NCI-H1417 (cell line): ENCODE measurements at regions not wholly inside any gene's neighbourhood (a gene's known extent, or its start where the extent isn't known, plus 50 kb on each side); places are given as distances from the start of the nearest gene placed in this dataset.
A peak's percentile ranks its signal among the peaks of the same experiment; 100 is the strongest.

Source experiments
- DNase-seq, 3 experiments: peaks; one replicate each; lab custom pipeline; 2025; lab: John Stamatoyannopoulos, UW

DNA sequence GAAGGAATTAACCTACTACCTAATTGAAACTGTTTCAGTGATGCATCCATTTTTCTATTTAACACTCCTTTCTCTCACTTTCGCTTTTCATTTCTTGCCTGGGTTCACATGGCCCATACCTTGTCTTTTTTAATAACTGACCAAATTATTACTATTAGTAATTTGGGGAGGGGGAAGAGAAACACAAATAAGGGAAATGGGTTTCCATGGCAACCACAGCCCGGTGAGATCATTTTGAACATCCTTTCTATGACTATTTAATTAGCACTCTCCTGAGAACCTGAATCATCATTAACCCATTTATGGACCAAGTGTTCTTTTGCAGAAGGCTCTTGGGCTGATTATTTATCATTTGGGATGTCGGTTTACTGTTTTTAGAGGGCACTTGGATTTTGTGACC lies 628.2 kb upstream of the SALL1 start:
- no peak for DNase-seq

DNA sequence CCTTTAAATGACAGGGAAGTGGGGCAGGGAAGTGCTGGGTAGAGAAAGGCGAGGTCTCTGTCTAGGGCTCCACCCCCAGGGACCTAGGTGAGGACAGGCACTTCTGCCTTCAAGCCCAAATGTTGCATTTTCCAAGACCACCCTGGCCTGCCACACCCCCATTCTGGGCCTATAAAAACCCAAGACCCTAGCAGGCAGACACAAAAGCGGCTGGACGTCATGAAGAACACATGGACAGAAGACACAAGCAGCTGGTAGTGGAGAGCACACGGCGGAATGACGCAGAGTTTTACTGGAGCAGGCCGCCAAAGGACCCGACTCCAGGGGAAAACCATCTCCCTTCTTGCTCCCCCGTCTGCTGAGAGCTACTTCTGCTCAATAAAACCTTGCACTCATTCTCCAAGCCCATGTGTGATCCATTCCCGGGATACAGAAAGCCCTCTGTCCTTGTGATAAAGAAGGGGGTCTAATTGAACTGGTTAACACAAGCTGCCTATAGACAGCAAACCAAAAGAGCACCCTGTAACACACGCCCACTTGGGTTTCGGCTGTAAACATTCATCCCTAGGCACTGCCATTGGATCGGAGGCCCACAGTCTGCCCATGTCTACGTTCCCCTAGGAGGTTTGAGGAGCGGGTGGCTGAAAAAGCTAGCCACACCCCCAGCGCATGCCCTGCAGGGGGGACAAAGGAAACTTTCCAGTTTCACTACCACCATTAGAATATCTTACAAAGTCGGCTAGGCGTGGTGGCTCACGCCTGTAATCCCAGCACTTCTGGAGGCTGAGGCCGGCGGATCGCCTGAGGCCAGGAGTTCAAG lies 622.2 kb upstream of the SALL1 start:
- no peak for DNase-seq

DNA sequence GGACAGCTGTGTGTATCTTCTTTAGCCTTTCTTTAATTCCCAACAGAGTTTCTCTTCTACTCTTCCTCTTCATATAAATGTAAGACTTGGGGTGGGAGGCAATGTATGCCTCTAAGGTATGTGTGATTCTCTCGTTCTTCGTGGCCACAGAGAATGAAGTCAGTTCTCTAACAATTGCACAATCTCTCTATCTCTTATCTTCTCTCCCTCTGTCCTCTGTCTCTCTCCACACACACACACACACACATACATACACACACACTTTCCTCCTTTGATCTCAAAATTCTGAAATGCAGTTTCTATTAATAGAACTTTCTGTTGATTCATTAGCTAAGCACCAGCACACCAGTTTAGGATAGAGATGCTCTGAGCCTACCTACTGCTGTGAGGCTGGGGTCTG lies 615.7 kb upstream of the SALL1 start:
- DNase-seq: no peak

DNA sequence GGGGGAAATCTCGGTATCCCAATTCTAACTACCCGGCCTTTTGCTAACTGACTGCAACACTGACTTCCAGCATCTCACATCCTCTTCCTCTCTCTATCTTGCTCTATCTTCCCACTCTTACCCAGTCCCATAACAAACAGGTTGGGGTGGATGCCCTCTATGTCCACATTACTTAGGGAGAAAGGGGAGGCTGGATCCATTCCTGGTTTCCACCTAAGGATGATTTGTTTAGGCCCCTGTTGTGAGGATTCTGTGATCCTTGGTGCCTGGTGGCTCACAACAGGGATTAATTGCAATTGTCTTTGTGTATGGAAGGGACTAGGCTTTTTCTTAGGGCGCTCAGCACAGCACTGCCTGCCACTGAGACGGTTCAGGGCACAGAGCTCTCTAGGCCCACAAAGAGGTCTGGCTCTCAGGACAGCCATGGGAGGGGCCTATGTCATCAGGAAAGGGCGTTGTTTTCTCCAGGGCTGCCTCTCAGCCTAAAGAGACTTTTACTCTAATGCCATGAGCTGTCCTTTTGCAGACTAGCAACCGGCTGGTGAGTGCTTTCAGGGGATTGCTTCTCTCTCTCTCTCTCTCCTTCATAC lies 612.1 kb upstream of the SALL1 start:
- DNase-seq: peak in 1 of 3 experiments; percentile 73

DNA sequence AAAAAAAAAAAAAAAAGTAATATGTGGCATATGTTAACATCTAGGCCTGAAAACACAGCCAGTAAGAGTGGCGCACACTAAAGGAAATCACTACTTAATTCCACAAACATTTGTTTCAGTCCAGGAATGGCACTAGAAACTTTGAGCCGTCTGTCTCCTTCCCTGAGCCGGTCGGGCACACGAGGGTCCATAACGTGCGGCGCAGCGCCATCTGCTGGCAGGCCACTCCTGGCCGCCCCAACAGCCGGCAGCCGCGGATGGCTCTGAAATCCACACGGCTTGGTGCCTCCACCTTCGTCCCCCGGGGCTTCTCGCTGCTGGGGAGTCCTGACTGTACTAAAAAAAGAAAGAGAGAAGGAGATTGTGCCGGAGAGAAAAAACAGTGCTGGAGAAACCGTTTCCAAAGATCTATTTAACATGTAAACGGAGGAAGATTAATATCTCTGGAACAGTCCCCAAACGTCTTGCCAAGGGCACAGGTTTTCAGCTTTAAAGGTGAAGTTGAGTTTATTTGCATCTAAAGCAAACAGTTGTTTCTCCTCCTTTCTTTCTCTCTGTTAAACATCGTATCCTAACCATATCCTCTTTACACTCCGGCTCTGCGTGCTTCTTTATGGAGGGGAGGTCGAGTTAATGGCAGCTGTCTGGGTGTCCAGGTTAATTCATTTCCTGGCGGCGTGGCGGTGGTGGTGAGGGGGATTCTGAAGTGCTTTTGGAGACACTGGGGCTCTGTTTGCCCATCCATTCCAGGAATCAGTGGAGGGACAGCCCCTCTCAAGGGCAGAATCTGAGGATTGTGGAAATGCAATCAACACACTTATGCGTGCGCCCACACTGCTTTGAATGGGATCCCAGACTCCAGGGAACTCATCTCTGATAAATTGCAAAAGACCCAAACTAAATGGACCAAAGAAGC lies 611.3 kb upstream of the SALL1 start:
- DNase-seq: peak; percentile 28 to 81 (median 68)

DNA sequence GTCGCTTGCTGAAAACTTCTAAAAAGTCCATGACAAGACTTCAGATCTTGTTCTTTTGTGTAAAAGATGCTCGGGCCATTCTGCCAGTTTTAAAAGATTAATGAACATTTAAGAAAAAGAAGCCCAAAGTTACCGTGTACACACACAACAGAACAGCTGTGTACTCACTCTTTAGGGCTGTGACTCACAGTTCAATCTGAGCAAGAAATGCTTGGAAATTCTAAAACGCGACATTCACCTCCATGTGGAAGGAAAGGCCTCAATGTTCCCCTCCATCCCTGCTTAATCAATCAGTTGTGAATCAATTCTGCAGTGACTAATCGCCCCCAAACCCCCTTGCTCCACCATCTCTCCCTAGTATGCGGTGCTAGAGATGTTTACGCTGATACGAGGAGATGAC lies 609.9 kb upstream of the SALL1 start:
- no peak for DNase-seq

DNA sequence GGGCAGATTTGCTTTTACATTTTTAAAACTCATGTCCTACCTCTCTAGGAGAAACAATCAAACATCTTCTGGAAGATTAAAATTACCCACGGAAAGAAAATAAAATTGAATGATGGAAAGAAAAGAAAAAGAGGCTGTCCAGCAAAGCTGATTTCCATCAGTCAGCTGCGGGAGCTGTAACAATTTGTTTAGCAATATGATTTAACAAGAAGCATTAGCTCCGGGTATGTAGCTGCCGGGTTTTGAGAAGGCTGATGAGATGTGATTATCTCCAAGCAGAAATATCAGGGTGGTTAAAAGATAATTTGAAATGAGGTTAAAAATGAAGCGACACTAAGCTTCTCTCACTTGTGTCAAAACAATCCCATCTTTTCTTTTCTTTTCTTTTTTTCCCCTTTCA lies 608.9 kb upstream of the SALL1 start:
- no peak for DNase-seq

DNA sequence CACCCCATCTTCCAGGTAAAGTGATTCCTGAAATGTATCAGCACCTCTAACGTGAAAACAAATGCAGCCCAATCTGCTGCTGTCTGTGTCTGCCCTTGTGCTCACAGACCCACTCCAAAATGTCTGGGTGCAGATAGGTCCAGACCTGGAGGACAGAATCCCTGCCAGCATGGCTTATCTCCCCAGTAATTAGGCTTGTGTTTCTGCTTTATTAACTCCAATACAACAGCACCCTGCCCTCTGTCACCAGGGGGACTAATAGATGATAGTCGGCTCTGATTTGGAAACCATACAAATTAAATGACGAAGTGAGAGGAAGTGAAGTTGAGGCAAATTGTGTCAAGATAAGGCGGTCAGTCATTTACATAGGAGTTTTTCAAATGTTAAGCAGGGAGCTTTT lies 608.3 kb upstream of the SALL1 start:
- DNase-seq: no peak

GRCh38 chr16:51757921-51758479 lies 606.9 kb upstream of the SALL1 start:
- no peak for DNase-seq

GRCh38 chr16:51757505-51757904 lies 606.4 kb upstream of the SALL1 start:
- no peak for DNase-seq

DNA sequence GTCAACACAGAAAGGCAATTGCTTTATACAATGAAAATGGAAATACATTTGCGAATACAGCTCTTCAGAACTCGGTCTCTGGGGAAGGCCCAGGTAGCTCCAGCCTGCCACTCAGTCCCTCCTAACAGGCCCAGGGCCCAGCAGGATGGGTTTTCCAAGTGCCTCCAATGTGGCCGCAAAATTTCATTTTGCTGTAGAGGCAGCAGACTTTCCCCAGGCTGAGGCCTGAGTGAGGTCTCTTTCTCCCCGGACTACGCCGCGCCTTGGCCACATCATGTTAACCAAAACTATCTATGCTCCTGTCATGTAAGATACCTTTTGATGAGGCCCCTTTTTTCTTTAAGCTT lies 606.0 kb upstream of the SALL1 start:
- no peak for DNase-seq

DNA sequence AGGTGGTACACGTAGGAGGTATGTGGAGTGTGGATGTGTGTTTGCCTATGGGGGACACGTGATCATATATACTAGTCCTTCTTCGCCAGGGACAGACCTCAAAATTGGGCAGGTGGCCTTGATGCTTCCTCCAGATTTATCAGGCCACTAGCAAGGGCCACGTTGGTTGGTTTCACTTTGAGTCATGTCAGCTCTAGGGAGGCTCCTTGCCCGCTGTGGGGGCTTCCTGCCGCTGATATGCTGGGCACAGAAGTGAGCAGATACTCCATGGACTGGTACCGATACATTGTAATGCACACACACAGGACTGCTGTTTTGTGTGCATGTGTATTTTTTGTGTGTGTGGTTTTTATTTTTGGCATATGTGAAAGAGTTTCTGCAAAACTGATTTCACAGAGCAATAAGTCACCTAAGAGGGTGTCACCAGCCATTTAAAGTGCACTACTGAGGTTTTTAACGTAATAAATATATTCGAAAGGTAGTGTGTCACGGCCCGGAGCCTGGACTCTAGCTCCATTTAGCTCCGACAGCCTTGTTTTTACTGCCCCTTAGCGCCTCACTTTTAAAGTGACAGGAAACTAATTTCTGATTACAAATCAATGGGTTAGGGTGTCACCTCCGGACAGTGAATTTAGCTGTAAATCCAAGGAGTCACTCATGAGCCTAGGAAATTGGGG lies 605.5 kb upstream of the SALL1 start:
- DNase-seq: peak in 1 of 3 experiments; percentile 8

DNA sequence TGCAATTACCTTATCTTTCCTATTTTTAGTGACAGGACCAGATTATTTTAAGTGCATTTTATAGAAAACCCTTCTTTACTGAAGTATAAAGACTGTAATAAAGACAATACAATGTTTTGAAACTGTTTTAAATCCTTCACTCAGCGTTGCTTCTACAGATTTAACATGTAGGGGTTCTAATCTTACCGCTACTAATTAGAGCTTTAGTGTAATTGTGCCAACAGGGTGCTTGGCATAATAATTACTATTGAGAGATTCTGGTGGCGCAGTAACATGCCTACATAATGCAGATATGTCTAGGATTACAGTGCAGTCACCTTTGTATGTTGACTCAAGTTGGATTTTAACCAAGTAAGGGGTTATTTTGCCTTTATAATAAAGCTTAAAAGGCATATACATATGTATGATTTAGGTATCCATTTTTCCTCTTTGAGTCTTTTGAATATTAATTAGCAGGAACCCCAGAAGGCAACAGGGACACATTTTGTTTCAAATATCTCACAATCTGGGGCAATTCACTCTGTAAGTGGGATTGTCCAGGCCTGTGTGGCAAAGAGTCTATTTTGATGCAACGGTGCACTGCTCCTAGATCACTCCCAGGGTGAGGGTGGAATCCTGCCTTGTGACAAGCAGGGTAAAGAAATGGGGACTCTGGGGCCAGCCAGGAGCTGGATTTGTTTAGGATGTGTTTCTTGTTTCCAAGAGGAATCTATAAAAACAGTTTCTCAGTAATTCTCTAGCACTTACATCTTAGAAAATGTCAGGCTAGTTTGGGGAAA lies 604.7 kb upstream of the SALL1 start:
- DNase-seq: peak in 1 of 3 experiments; percentile 14

DNA sequence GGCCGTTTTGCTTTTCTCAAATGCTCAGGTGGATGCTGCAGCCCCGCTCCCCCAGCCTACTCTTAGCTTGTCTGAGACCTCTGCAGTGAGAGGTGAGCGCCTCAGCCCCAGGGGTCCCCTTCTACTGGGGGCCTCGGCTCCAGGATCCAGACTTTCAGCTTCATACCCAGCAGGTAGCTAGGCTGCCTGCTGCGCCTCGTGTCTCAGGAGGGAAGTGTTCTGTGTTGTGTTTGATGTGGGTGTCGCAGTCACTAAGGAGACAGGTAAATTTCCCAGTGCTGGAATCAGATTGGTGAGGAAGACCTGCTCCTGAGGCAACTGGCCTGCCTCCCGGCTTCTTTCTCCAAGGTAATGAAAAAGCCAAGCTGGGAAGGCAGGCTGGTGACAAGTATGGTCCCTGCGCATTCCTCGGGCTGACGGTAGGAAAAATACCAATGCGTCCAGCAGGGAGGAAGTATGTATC lies 604.0 kb upstream of the SALL1 start:
- peak in 2 of 3 experiments; percentile 6 to 17 for DNase-seq

GRCh38 chr16:51753467-51754127 lies 602.5 kb upstream of the SALL1 start:
- DNase-seq: no peak

DNA sequence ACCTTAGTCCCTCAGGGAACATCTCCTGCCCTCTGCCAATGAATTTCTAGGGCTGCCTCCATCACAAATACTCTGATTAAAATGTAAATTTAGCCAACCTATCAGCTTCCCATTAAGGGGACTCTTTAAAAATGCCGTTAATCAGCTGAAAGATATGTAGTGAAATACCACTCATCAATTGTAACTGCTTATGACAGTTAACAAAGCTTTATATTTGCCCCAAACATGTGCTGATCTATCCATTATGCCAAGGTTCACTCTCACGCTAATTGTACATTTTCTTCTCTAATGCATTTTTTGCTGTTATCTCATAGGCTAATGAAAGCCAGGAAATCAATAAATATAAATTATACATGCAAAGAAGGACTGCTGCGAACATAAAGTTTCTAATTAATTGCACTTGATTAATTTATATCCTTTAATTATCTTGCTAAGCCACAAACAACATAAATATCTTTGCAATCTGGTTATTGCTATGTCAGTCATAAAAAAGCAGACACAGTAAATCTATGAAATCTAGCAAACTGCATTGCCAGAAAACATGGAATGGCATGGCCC lies 601.4 kb upstream of the SALL1 start:
- DNase-seq: no peak

DNA sequence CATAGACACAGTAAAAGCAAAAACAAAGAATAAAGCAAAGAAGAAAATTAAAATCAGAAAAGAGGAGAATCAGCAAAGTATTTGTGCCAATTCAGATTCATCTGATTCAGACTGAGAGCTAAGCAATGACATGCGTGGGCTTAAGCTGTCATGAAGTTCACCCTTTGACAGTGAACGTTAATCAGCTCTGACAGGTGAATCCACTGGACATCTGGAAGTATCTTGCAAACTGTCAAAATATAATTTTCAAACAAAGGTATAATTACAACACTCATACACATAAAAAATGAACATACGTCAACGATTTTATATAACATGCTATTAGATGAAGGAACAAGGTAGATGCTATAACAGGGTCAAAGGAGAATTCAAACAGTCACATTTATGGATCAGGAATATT lies 596.3 kb upstream of the SALL1 start:
- peak in 1 of 3 experiments; percentile 20 for DNase-seq

DNA sequence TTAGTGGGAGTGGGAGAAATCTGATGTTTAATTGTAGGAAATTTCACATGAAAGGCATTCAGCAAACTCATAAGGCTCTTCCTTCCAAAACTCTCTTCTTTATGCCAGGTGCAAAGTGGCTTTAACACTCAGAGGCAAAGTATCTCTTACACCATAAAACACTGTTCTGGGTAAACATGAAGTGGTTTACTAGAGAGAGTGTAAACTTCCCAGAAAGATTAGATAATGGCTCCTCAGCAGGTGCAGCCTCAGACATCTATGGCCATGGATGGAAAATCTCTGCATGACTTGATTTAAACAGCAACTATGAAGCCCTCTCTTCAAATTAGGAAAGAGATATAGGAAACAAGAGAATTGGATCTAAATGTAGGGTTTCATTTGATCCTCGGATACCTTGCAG lies 583.1 kb upstream of the SALL1 start:
- peak in 2 of 3 experiments; percentile 17 to 79 for DNase-seq

GRCh38 chr16:51733181-51733580 lies 582.1 kb upstream of the SALL1 start:
- DNase-seq: no peak

DNA sequence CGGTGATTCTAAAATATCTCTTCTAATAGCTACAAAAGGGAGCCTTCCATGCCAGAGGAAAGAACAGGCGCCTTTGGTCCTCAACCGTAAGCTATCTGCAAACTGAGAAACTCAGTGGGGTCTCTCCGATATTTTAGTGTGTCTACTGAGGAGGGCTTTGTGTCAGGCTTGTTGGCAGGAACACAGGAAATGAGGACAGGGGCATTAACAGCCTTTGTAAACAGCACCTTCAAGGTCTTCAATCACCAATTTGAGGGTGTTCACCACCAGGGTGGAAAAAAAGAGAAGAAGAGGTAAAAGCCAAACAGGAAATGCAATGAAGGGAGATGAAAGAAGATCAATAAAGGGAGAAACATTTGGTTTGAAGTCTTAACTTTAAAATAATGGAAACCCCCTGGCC lies 580.1 kb upstream of the SALL1 start:
- no peak for DNase-seq
